Gastroesophageal sphincter (tissue), 4 donors: ENCODE measurements at regions not wholly inside any gene's neighbourhood (a gene's known extent, or its start where the extent isn't known, plus 50 kb on each side); places are given as distances from the start of the nearest gene placed in this dataset.

Experiments
- ATAC-seq: fragments of 150-250 bp; one replicate; pipeline ENCODE4 v1.9.1; 2016; ENCODE audit warnings: mild to moderate bottlenecking, moderate library complexity
- H3K27ac ChIP-seq, 4 donors: fragments of 200-600 bp; sonication (generic) in 3 of 4; 1 replicate in 3 of 4; 2 replicates in 1 of 4; pipeline ENCODE4 v1.5.1; 2016 to 2019
- H3K27me3 ChIP-seq: fragments of 200-600 bp; sonication (generic); one replicate; pipeline ENCODE4 v1.5.1; 2019
- H3K36me3 ChIP-seq, 2 donors: fragments of 200-600 bp; sonication (generic); one replicate each; pipeline ENCODE4 v1.5.1; 2019; ENCODE audit warnings: control low read depth in 1 of 2
- H3K4me1 ChIP-seq, 3 donors: fragments of 200-600 bp; sonication (generic); 1 replicate in 2 of 3; 2 replicates in 1 of 3; pipeline ENCODE4 v1.5.1; 2016 to 2019; ENCODE audit warnings: control low read depth in 2 of 3
- H3K4me3 ChIP-seq, 2 donors: fragments of 200-600 bp; sonication (generic); one replicate each; pipeline ENCODE4 v1.5.1; 2019; ENCODE audit warnings: mild to moderate bottlenecking in 1 of 2, moderate library complexity in 1 of 2
- H3K9me3 ChIP-seq, 3 donors: fragments of 200-600 bp; sonication (generic); one replicate each; pipeline ENCODE4 v1.5.1; 2017 to 2019; ENCODE audit warnings: control low read depth in 2 of 3
- CTCF ChIP-seq, 4 experiments: fragments of 200-600 bp in 2 of 4; fragments of 450-650 bp in 2 of 4; sonication (generic) in 1 of 4; IDR thresholded peaks; one replicate each; pipeline ENCODE4 v1.5.1; 2017 to 2019; ENCODE audit warnings: antibody characterized with exemption in 4 of 4, mild to moderate bottlenecking in 2 of 4, moderate library complexity in 2 of 4
- EP300 ChIP-seq: sonication (generic); formaldehyde crosslinking; IDR thresholded peaks from one replicate; pipeline ENCODE4 v1.6.1; 2017; ENCODE audit warnings: antibody characterized with exemption, mild to moderate bottlenecking
- POLR2A ChIP-seq, 2 donors: fragments of 450-650 bp; IDR thresholded peaks; one replicate each; pipeline ENCODE4 v1.6.1; 2017; ENCODE audit warnings: antibody characterized with exemption in 2 of 2, mild to moderate bottlenecking in 2 of 2, moderate library complexity in 1 of 2
- POLR2AphosphoS5 ChIP-seq: sonication (generic); formaldehyde crosslinking; IDR thresholded peaks from one replicate; pipeline ENCODE4 v1.6.1; 2017; ENCODE audit warnings: antibody characterized with exemption
- WGBS, 2 donors: methylation state at CpG; one replicate each; pipeline ENCODE4 v1.1.5; 2018; ENCODE audit warnings: low coverage in 1 of 2; 5-methylcytosine and 5-hydroxymethylcytosine counted together

GRCh38 chr6:153525998-153526397 is 394.9 kb upstream of the RGS17 start:
- H3K4me1 ChIP-seq = no peaks in the 10 kb centered on the region
- H3K27me3 ChIP-seq = no peaks in the 10 kb centered on the region
- no peaks in the 10 kb centered on the region for H3K9me3 ChIP-seq
- TF ChIP-seq POLR2AphosphoS5 = no peak
- no peak for TF ChIP-seq CTCF (IDR thresholded peaks at IDR 0.05)
- TF ChIP-seq EP300 = no peak
- no peak for TF ChIP-seq POLR2A (IDR thresholded peaks at IDR 0.05)
- H3K36me3 ChIP-seq = no peaks in the 10 kb centered on the region
- H3K4me3 ChIP-seq = no peak overlapping the region
- no peak for ATAC-seq
- 43 to 50% methylated on average over 1 of the region's 1 CpG for WGBS, 2 donors
- no peak overlapping the region for H3K27ac ChIP-seq

GRCh38 chr6:153523390-153523789 is 392.3 kb upstream of the RGS17 start:
- H3K9me3 ChIP-seq = peaks cover 0 to 7% (median 0%) of the 10 kb centered on the region in 3 donors
- H3K4me1 ChIP-seq = no peaks in the 10 kb centered on the region
- H3K4me3 ChIP-seq = no peak overlapping the region
- H3K36me3 ChIP-seq = no peaks in the 10 kb centered on the region
- no peaks in the 10 kb centered on the region for H3K27me3 ChIP-seq
- H3K27ac ChIP-seq = no peak overlapping the region
- no peak for ATAC-seq
- TF ChIP-seq EP300 (no peak), CTCF (IDR thresholded peaks at IDR 0.05) (no peak)

- ATAC-seq = no peak
- Histone ChIP-seq H3K4me3 (no peak overlapping the region), H3K27me3 (no peaks in the 10 kb centered on the region), H3K9me3 (no peaks in the 10 kb centered on the region), H3K36me3 (no peaks in the 10 kb centered on the region), H3K27ac (no peak overlapping the region), H3K4me1 (no peaks in the 10 kb centered on the region)
- WGBS, 2 donors = 30 to 31% methylated on average over 2 of the region's 2 CpGs
- TF ChIP-seq POLR2AphosphoS5 (no peak), EP300 (no peak), CTCF (IDR thresholded peaks at IDR 0.05) (peak; percentile 14 to 60 (median 34)), POLR2A (IDR thresholded peaks at IDR 0.05) (no peak)
Observed at GRCh38 chr6:153511896-153512496, 380.9 kb upstream of the RGS17 start.

- Histone ChIP-seq H3K4me3 (no peak overlapping the region), H3K27me3 (no peaks in the 10 kb centered on the region), H3K4me1 (no peaks in the 10 kb centered on the region), H3K9me3 (peaks cover 0 to 4% (median 0%) of the 10 kb centered on the region in 3 donors), H3K27ac (no peak overlapping the region), H3K36me3 (no peaks in the 10 kb centered on the region)
- TF ChIP-seq EP300 = no peak
- no peak for TF ChIP-seq CTCF (IDR thresholded peaks at IDR 0.05)
- no peak for TF ChIP-seq POLR2A (IDR thresholded peaks at IDR 0.05)
- TF ChIP-seq POLR2AphosphoS5 = no peak
- no peak for ATAC-seq
- 83 to 93% methylated on average over 2 to 4 of the region's 4 CpGs for WGBS, 2 donors
Observed at GRCh38 chr6:153503810-153504209, 372.7 kb upstream of the RGS17 start.

GRCh38 chr6:153493501-153493900 is 362.4 kb upstream of the RGS17 start:
- Histone ChIP-seq H3K27ac (no peak overlapping the region), H3K9me3 (peaks cover 0 to 1% (median 0%) of the 10 kb centered on the region in 3 donors), H3K36me3 (no peaks in the 10 kb centered on the region), H3K4me3 (no peak overlapping the region), H3K4me1 (no peaks in the 10 kb centered on the region), H3K27me3 (no peaks in the 10 kb centered on the region)
- ATAC-seq = no peak
- no peak for TF ChIP-seq POLR2A (IDR thresholded peaks at IDR 0.05)
- TF ChIP-seq EP300 = no peak
- no peak for TF ChIP-seq CTCF (IDR thresholded peaks at IDR 0.05)
- no peak for TF ChIP-seq POLR2AphosphoS5
- 76 to 86% methylated on average over 2 of the region's 2 CpGs for WGBS, 2 donors
